ENCODE measurements at regions not wholly inside any gene's neighbourhood (a gene's known extent, or its start where the extent isn't known, plus 50 kb on each side); places are given as distances from the start of the nearest gene placed in this dataset.

- no peak for TF ChIP-seq CTCF (IDR thresholded peaks at IDR 0.05)
- no peaks in the 10 kb centered on the region for H3K9me3 ChIP-seq (ENCODE audit: control insufficient read depth, low read length)
- no peak overlapping the region for H3K27ac ChIP-seq
- H3K4me3 ChIP-seq (ENCODE audit: low read depth, low read length) = no peak overlapping the region
- H3K4me1 ChIP-seq = no peaks in the 10 kb centered on the region
- H3K27me3 ChIP-seq (ENCODE audit: control insufficient read depth, insufficient read depth, low read length) = peaks cover 5% of the 10 kb centered on the region
- no peaks in the 10 kb centered on the region for H3K79me2 ChIP-seq
- H3K9ac ChIP-seq = no peak overlapping the region
- no peaks in the 10 kb centered on the region for H3K36me3 ChIP-seq (ENCODE audit: control insufficient read depth, insufficient read depth, low read length)
- no peak overlapping the region for H2AFZ ChIP-seq
- no peak overlapping the region for H3K4me2 ChIP-seq (ENCODE audit: low read length)
Measured at GRCh38 chr6:40285535-40285934, 301.6 kb downstream of the LRFN2 start.

- no peaks in the 10 kb centered on the region for H3K36me3 ChIP-seq (ENCODE audit: control insufficient read depth, insufficient read depth, low read length)
- no peak overlapping the region for H3K27ac ChIP-seq
- H3K27me3 ChIP-seq (ENCODE audit: control insufficient read depth, insufficient read depth, low read length) = peaks cover 3% of the 10 kb centered on the region
- no peaks in the 10 kb centered on the region for H3K9me3 ChIP-seq (ENCODE audit: control insufficient read depth, low read length)
- no peak for TF ChIP-seq CTCF (IDR thresholded peaks at IDR 0.05)
- no peak overlapping the region for H2AFZ ChIP-seq
- H3K4me1 ChIP-seq = no peaks in the 10 kb centered on the region
- no peak overlapping the region for H3K9ac ChIP-seq
- no peak overlapping the region for H3K4me2 ChIP-seq (ENCODE audit: low read length)
- no peak overlapping the region for H3K4me3 ChIP-seq (ENCODE audit: low read depth, low read length)
- H3K79me2 ChIP-seq = no peaks in the 10 kb centered on the region
Measured at GRCh38 chr6:40282986-40283385, 304.2 kb downstream of the LRFN2 start.

- no peak overlapping the region for H2AFZ ChIP-seq
- no peak for TF ChIP-seq CTCF (IDR thresholded peaks at IDR 0.05)
- H3K27ac ChIP-seq = no peak overlapping the region
Measured at GRCh38 chr6:40281402-40281801, 305.8 kb downstream of the LRFN2 start.

DNA sequence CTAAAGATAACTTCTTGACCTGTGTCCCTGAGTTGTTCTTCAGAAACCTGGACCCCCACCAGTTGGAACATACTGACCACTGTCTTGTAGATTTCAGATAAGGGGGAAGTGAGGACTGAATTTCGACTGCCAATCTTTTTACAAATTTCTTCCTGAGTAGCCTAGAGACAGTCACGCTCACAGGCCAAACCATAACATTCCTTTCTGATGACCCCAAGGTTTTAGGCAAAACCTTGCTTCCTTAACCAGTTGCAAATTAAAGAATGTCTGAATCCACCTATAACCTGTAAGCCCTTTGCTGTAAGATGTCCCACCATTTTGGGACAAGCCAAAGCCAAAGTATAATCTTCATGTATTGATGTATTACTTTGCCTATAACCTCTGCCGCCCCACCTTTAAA is 306.9 kb downstream of the LRFN2 start:
- Histone ChIP-seq H3K9ac (no peak overlapping the region), H3K36me3 (ENCODE audit: control insufficient read depth, insufficient read depth, low read length) (no peaks in the 10 kb centered on the region), H3K79me2 (no peaks in the 10 kb centered on the region), H2AFZ (no peak overlapping the region), H3K4me3 (ENCODE audit: low read depth, low read length) (no peak overlapping the region), H3K9me3 (ENCODE audit: control insufficient read depth, low read length) (no peaks in the 10 kb centered on the region), H3K27me3 (ENCODE audit: control insufficient read depth, insufficient read depth, low read length) (peaks cover under 1% of the 10 kb centered on the region), H3K4me1 (no peaks in the 10 kb centered on the region), H3K4me2 (ENCODE audit: low read length) (no peak overlapping the region), H3K27ac (no peak overlapping the region)
- no peak for TF ChIP-seq CTCF (IDR thresholded peaks at IDR 0.05)

More at GRCh38 chr6:40281402-40281801, 305.8 kb downstream of the LRFN2 start:
- peaks cover 3% of the 10 kb centered on the region for H3K27me3 ChIP-seq (ENCODE audit: control insufficient read depth, insufficient read depth, low read length)
- no peak overlapping the region for H3K4me2 ChIP-seq (ENCODE audit: low read length)
- H3K9me3 ChIP-seq (ENCODE audit: control insufficient read depth, low read length) = no peaks in the 10 kb centered on the region
- no peaks in the 10 kb centered on the region for H3K79me2 ChIP-seq
- no peak overlapping the region for H3K4me3 ChIP-seq (ENCODE audit: low read depth, low read length)
- H3K9ac ChIP-seq = no peak overlapping the region
- H3K4me1 ChIP-seq = no peaks in the 10 kb centered on the region
- H3K36me3 ChIP-seq (ENCODE audit: control insufficient read depth, insufficient read depth, low read length) = no peaks in the 10 kb centered on the region

GRCh38 chr6:40276141-40276540 is 311.0 kb downstream of the LRFN2 start:
- no peak for TF ChIP-seq CTCF (IDR thresholded peaks at IDR 0.05)
- H3K9ac ChIP-seq = no peak overlapping the region
- no peak overlapping the region for H3K27ac ChIP-seq
- H3K4me1 ChIP-seq = no peaks in the 10 kb centered on the region
- H3K79me2 ChIP-seq = no peaks in the 10 kb centered on the region
- H3K4me2 ChIP-seq (ENCODE audit: low read length) = no peak overlapping the region
- H3K27me3 ChIP-seq (ENCODE audit: control insufficient read depth, insufficient read depth, low read length) = no peaks in the 10 kb centered on the region
- H3K9me3 ChIP-seq (ENCODE audit: control insufficient read depth, low read length) = no peaks in the 10 kb centered on the region
- H2AFZ ChIP-seq = no peak overlapping the region
- no peak overlapping the region for H3K4me3 ChIP-seq (ENCODE audit: low read depth, low read length)
- H3K36me3 ChIP-seq (ENCODE audit: control insufficient read depth, insufficient read depth, low read length) = no peaks in the 10 kb centered on the region

Data from parathyroid adenoma (tissue), 2 donors.